OCI-LY1 (cell line): ENCODE measurements at regions not wholly inside any gene's neighbourhood (a gene's known extent, or its start where the extent isn't known, plus 50 kb on each side); places are given as distances from the start of the nearest gene placed in this dataset.

Experiments
- H2AFZ ChIP-seq: fragments of 200-600 bp; sonication (generic), shearing (Covaris generic); 2 replicates; pipeline ENCODE4 v1.6.0; 2014; ENCODE audit warnings: antibody characterized with exemption, mild to moderate bottlenecking, low read length
- H3F3A ChIP-seq: fragments of 200-600 bp; sonication (generic), shearing (Covaris generic); 2 replicates; pipeline ENCODE4 v1.6.0; 2014; ENCODE audit warnings: mild to moderate bottlenecking, antibody characterized with exemption, low read length, moderate library complexity; ENCODE audit not compliant: insufficient read depth
- H3K27ac ChIP-seq: fragments of 200-600 bp; sonication (generic); 2 replicates; pipeline ENCODE4 v1.5.1; 2014; ENCODE audit warnings: low read length, mixed run types, mild to moderate bottlenecking, low read depth; ENCODE audit not compliant: poor library complexity, severe bottlenecking
- H3K27me3 ChIP-seq: fragments of 200-600 bp; sonication (generic); 2 replicates; pipeline ENCODE4 v1.6.0; 2014; ENCODE audit warnings: antibody characterized with exemption, mild to moderate bottlenecking, low read length, moderate library complexity; ENCODE audit not compliant: insufficient read depth
- H3K36me3 ChIP-seq: fragments of 200-600 bp; sonication (generic); 2 replicates; pipeline ENCODE4 v1.6.1; 2014; ENCODE audit warnings: mild to moderate bottlenecking, antibody characterized with exemption, low read length, moderate library complexity, mixed read lengths; ENCODE audit not compliant: insufficient read depth
- H3K4me1 ChIP-seq: fragments of 200-600 bp; sonication (generic); 2 replicates; pipeline ENCODE4 v1.5.1; 2014; ENCODE audit warnings: mild to moderate bottlenecking, low read length, moderate library complexity; ENCODE audit not compliant: insufficient read depth, severe bottlenecking
- H3K4me2 ChIP-seq: fragments of 200-600 bp; sonication (generic), shearing (Covaris generic); 2 replicates; pipeline ENCODE4 v1.6.1; 2014; ENCODE audit warnings: low read length
- H3K4me3 ChIP-seq: fragments of 200-600 bp; sonication (generic); 2 replicates; pipeline ENCODE4 v1.5.1; 2014; ENCODE audit warnings: low read length, low read depth, mild to moderate bottlenecking, mixed read lengths; ENCODE audit not compliant: poor library complexity, severe bottlenecking
- H3K79me2 ChIP-seq: fragments of 200-600 bp; shearing (Covaris generic); 2 replicates; pipeline ENCODE4 v1.6.1; 2016; ENCODE audit warnings: mixed run types, low read length, mixed read lengths; ENCODE audit not compliant: insufficient read depth
- H3K9ac ChIP-seq: fragments of 200-600 bp; sonication (generic), shearing (Covaris generic); 2 replicates; pipeline ENCODE4 v1.6.1; 2014; ENCODE audit warnings: mild to moderate bottlenecking, low read length, mixed read lengths
- H3K9me2 ChIP-seq: fragments of 200-600 bp; sonication (generic), shearing (Covaris generic); 2 replicates; pipeline ENCODE4 v1.6.1; 2014; ENCODE audit warnings: low read depth, mild to moderate bottlenecking, low read length, mixed read lengths
- H3K9me3 ChIP-seq: fragments of 200-600 bp; shearing (Covaris generic); 2 replicates; pipeline ENCODE4 v1.6.1; 2014; ENCODE audit warnings: low read length, mixed read lengths
- H4K20me1 ChIP-seq: fragments of 200-600 bp; sonication (generic), shearing (Covaris generic); 2 replicates; pipeline ENCODE4 v1.6.0; 2016; ENCODE audit warnings: mild to moderate bottlenecking, low read length; ENCODE audit not compliant: insufficient read depth
- EZH2 ChIP-seq: fragments of 200-600 bp; sonication (generic), shearing (Covaris generic); IDR thresholded peaks from 2 replicates; pipeline ENCODE4 v1.8.0; 2017; ENCODE audit warnings: borderline replicate concordance, mixed run types, mild to moderate bottlenecking, antibody characterized with exemption, low read length, moderate library complexity, mixed read lengths
- TF ChIP-seq, protein P1 (sequence below): fragments of 200-600 bp; sonication (generic), shearing (Covaris generic); IDR thresholded peaks from 2 replicates; pipeline ENCODE4 v1.5.1; 2017; ENCODE audit warnings: mild to moderate bottlenecking, antibody characterized with exemption, low read length, moderate library complexity, mixed read lengths

DNA sequence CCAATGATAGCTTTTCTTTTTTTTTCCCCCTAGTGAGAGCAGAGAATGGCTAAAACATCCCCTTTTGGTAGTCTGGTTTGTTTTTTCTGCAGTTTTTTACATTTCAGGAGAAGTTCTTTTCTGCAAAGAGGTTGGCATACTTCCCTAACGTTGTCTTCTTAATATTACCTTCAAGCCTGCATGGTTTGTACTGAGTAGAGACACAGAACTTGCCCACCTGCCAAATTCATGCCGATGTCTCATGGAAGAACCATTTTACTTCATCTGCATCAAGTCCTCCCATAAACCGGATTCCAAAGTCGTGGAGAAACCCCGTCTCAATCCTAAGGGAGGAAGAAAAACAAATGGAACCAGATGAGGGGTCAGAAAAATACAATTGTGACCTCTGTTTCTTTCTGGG, 89.7 kb downstream of the SHOX start:
- no peaks in the 10 kb centered on the region for H3K9me3 ChIP-seq
- H3K4me1 ChIP-seq, result no peaks in the 10 kb centered on the region
- H3K27ac ChIP-seq, result no peak overlapping the region
- no peaks in the 10 kb centered on the region for H3K79me2 ChIP-seq
- H3K36me3 ChIP-seq, result no peaks in the 10 kb centered on the region
- no peak overlapping the region for H3K4me2 ChIP-seq
- H3F3A ChIP-seq, result no peaks in the 10 kb centered on the region
- no peaks in the 10 kb centered on the region for H4K20me1 ChIP-seq
- no peak overlapping the region for H3K4me3 ChIP-seq
- H3K27me3 ChIP-seq, result no peaks in the 10 kb centered on the region
- no peak overlapping the region for H3K9ac ChIP-seq
- no peaks in the 10 kb centered on the region for H3K9me2 ChIP-seq
- no peak for TF ChIP-seq EZH2
- TF ChIP-seq, protein P1, sequence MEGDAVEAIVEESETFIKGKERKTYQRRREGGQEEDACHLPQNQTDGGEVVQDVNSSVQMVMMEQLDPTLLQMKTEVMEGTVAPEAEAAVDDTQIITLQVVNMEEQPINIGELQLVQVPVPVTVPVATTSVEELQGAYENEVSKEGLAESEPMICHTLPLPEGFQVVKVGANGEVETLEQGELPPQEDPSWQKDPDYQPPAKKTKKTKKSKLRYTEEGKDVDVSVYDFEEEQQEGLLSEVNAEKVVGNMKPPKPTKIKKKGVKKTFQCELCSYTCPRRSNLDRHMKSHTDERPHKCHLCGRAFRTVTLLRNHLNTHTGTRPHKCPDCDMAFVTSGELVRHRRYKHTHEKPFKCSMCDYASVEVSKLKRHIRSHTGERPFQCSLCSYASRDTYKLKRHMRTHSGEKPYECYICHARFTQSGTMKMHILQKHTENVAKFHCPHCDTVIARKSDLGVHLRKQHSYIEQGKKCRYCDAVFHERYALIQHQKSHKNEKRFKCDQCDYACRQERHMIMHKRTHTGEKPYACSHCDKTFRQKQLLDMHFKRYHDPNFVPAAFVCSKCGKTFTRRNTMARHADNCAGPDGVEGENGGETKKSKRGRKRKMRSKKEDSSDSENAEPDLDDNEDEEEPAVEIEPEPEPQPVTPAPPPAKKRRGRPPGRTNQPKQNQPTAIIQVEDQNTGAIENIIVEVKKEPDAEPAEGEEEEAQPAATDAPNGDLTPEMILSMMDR, result no peak
- H2AFZ ChIP-seq, result no peak overlapping the region

DNA sequence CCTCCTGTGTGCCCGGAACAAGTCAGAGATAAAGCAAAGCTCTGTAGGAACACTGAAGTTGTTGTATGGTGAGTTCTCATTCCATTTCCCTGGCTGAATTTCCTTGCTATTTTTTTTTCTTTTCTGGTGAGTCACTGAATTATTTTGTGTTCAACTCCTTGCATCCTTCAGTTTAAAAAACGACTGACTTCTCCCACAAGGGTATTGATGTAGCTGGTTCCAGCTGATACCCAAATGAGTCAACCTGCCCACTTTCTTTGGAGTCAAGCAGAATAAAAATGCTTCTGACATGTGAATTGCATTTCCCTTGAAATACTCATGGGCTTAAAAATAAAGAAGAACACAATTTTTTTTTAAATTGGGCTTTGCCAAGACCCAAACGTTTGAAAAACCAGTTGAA, 85.5 kb downstream of the SHOX start:
- H3F3A ChIP-seq, result no peaks in the 10 kb centered on the region
- no peaks in the 10 kb centered on the region for H3K79me2 ChIP-seq
- no peaks in the 10 kb centered on the region for H3K9me3 ChIP-seq
- H3K36me3 ChIP-seq, result no peaks in the 10 kb centered on the region
- TF ChIP-seq EZH2, result no peak
- TF ChIP-seq, protein P1, result no peak
- no peak overlapping the region for H3K9ac ChIP-seq
- no peak overlapping the region for H3K27ac ChIP-seq
- no peak overlapping the region for H3K4me3 ChIP-seq
- H4K20me1 ChIP-seq, result no peaks in the 10 kb centered on the region
- H3K4me2 ChIP-seq, result no peak overlapping the region
- H2AFZ ChIP-seq, result no peak overlapping the region
- no peaks in the 10 kb centered on the region for H3K27me3 ChIP-seq
- no peaks in the 10 kb centered on the region for H3K9me2 ChIP-seq
- H3K4me1 ChIP-seq, result no peaks in the 10 kb centered on the region

DNA sequence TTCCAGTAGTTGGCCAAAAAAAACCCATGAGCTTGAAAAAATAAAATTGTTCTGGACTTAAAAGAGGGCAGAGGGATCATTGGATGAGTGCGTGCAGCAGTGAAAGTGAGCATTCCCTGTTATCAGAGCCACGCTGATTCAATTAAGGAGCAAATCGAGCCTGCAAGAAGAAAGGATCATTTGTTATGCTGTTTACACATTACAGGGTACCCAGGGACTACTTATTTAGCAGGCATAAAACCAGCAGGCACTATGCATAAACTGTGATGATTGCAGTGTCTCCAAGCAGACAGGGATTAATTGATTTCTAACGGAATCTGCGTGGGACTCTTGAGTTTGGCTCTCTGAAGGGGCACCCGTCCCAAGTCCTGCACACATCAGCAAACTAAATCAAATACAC, 83.5 kb downstream of the SHOX start:
- TF ChIP-seq, protein P1, result no peak
- no peak for TF ChIP-seq EZH2
- Histone ChIP-seq H4K20me1 (no peaks in the 10 kb centered on the region), H3K9ac (no peak overlapping the region), H3K27me3 (no peaks in the 10 kb centered on the region), H3K9me3 (no peaks in the 10 kb centered on the region), H2AFZ (no peak overlapping the region), H3K27ac (no peak overlapping the region), H3K4me2 (no peak overlapping the region), H3F3A (no peaks in the 10 kb centered on the region), H3K79me2 (no peaks in the 10 kb centered on the region), H3K4me3 (no peak overlapping the region), H3K4me1 (no peaks in the 10 kb centered on the region), H3K36me3 (no peaks in the 10 kb centered on the region), H3K9me2 (no peaks in the 10 kb centered on the region)
